GM18502 (cell line): ENCODE measurements at regions not wholly inside any gene's neighbourhood (a gene's known extent, or its start where the extent isn't known, plus 50 kb on each side); places are given as distances from the start of the nearest gene placed in this dataset.

Experiments used
- ATAC-seq: cut with Tn5 transposase; IDR thresholded peaks from one replicate; pipeline ENCODE4 v1.9.1; 2021; ENCODE audit warnings: mild to moderate bottlenecking; ENCODE audit not compliant: unreplicated experiment, poor library complexity

DNA sequence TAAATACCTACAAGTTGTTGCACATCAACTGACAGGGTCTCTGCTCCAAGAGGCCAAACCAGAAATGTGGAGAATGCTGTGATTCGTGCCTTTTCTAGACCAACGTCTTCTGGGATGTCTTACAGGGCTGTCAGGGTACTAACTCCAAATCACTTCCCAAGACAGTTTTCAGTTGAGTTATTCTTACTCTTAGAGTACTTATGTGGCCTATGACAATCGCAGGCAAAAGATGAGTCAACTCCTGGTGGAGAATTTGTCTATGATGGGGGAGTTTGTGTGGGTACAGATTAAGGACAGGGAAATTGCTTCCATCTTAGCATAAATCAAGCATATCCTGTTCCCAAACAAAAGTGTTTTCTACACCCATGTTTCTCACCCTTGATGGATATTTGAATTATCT lies 734.8 kb downstream of the TNS3 start:
- ATAC-seq, result no peak

DNA sequence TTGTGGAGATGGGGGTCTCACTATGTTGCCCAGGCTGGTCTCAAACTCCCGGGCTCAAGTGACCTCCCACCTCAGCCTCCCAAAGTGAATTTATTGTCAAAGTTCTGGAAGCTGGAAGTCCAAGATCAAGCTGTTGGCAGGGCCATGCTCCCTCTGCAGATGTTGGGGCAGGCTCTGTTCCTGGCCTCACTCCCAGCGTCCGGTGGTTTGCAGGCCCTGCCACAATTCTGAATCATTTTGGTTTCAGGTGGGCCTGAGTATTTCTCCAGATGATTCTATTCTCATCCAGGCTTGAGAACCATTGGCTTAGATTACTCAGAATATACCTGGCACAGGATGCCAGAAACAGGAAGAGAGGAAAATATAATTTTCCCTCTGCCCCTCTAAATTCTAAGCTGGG lies 737.4 kb downstream of the TNS3 start:
- ATAC-seq, result no peak

DNA sequence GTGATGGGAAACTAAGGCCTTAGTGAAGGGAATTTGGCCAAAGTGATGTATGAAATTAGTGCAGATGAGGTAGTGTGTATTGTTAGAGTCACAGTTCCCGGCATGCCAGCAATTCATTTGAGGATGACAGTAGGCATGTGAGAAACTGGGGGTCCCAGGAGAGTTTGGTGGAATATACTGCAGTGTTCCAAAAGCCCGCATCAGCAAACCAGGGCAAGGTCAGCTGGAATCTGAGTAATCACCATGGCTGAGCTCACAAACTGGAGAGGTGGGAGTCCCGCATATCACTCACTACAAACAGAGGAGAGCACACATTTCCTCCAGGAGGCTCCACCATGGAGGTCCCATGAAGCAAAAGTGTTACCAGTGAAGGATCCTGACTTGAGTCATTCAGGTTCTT lies 740.7 kb downstream of the TNS3 start:
- ATAC-seq, result no peak

DNA sequence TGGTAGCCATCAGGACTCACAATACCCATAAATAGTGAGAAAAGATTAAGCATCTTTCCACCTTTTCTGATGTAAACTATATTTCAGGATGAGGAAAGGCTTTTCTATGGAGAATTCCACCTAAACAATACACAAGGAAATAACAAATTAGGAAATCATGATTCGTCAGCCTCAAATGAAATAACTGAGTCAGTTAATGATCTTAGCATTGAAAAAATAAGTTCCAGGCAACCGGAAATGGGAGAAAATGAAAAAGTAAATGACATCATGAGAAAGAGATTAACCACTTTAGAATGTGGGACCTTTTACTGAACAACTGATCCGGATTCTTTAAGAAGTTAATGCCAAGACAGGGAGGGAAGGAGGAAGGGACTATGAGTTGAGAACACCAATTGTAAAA lies 742.3 kb downstream of the TNS3 start:
- ATAC-seq, result no peak

DNA sequence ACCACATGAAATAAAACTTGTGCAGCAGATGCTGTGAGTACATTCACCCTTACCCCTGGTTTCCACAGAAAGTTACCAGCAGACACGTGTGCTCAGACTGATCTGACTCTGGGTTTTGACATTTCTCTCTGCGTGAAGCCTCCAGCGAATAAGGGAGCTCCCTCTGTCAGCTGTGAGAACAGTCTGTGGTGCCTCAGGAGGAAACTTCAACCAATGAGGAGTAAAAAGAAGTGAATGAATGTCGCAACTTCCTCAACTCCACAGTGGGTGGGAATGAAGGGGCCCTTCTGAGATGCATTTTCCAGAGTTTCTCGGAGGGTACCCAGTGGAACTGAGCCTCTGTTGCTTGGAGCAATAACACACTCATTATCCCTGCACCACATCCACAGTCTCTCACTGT lies 743.4 kb downstream of the TNS3 start:
- ATAC-seq, result no peak

DNA sequence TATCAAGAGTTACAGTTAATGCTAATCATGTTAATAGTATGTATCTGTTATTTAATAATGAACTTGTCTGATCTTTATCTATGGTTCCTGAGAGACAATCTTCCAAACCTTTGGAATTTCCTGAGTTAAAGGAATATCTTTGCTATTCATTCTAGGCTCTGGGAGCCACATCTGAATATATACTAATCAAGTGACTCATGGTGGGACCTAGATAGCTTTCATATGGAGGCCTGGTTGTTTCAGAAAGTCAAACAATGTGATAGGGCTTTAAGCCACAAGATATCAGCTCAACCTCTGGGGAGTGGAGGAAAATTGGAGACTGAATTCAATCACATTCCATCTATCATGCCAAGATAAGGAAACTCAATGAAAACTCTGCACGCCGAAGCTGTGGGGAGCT lies 746.4 kb downstream of the TNS3 start:
- no peak for ATAC-seq

DNA sequence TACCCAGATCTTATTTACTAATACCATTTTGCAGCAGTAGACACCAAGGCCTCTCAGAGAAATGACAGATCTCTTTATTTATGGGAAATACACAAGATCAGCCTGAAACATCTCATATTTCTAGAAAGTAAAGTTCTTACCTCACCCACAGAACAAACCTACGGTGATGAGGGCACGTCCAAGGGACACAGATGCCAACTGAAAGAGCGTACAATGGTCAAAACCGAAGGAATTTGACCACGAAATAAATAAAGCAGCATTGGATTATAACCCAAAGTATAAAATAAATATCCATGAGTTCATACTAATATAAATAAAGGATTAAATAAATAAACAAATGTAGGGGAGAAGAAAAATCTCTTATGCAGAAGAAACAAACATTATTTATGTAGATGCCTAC lies 747.0 kb downstream of the TNS3 start:
- ATAC-seq, result no peak

DNA sequence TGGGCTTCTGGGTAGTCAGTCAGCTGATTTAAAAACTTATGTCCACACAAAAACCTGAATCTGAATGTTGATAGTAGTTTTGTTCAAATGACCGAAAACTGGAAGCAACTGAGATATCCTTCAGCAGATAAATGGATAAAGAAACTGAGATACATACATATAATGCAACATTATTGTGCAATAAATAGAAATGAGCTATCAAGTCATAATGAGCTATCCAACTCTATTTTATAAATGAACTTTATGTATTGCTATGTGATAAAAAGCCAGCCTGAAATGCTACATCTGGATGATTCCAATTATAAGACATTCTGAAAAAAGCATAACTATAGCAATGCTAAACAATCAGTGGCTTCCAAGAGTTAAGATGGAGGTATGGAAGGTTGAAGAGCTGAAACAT lies 748.7 kb downstream of the TNS3 start:
- ATAC-seq, result no peak

DNA sequence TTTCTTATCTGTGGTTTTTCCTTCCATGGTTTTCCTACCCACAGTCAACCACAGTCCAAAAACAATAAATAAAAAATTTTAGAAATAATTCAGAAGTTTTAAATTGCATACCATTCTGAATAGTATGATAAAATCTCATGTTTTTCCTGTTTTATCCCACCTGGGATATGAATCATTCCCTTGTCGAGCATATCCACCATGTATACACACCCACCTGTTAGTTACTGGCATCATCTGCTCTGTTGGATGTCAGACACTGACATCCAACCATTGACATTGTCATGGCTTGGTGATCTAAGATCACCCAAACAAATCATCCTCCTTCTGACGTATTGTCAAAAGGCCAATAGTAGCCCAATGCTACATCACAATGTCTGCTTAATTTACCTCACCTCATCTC lies 749.8 kb downstream of the TNS3 start:
- ATAC-seq, result no peak

DNA sequence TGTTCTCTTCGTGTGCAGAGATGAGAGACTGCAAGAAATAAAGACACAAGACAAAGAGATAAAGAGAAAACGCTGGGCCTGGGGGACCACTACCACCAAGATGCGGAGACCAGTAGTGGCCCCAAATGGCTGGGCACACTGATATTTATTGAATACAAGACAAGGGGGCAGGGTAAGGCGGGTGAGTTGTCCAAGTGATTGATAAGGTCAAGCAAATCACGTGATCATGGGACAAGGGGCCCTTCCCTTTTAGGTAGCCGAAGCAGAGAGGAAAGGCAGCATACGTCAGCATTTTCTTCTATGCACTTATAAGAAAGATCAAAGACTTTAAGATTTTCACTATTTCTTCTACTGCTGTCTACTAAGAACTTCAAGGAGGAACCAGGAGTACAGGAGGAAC lies 762.1 kb downstream of the TNS3 start:
- no peak for ATAC-seq

DNA sequence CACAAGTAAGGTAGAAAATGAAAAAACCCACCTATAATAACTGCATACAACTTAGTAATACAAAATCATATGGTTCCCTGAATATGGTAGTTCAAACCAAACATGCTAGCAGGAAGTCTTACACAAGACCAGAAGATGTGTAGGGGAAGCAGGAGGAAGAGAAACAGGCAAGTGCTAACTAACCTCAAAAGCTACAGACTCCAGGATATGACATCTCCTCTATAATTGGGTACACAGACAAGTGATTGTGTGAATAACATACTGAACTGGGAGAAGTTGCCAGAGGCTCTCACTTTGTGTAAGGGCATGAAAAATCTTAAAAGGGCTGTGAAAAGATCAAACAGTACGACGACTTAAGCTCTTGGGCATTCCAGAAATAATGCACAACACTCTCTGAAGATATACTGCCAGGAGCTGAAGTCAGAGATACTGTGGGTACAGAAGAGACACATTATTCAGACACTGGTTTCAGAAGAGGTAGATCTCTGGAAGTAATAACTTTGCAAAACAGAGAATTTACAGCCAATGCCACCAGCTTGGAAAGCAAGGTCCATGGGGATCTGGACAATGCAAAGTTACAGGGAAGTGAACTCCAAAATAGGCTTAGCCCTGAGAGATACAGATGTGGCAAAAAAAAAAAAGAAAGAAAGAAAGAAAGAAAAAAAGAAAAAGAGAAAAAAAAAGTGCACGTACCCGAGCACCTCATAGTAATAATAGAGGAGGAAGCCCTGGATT lies 767.2 kb downstream of the TNS3 start:
- no peak for ATAC-seq

DNA sequence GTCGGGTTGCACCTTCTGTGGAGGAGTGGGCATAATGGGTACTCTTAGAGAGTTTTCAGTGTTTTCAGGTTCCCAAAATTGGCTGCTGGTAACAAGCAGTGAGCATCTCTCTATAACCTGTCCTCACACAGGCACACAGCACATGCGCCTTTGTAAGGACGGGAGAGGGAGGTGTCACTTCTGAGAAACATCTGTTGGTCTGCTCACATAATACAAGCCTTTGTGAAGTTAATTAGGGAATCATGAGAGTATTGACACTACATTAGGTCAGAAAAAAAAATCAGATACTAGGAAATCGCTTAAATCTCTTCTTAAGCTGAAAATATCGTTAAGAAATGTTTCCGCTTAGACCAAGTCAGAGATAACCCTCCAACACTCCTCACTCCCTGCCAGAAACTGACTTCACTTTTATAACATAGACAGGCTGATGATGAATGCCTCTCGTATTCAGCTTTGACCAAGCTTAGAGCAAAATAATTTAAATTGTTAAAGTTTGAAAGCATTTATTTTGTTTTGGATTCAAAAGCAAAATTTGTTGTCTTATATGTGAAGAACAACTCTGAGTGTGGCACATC lies 769.7 kb downstream of the TNS3 start:
- ATAC-seq, result no peak

DNA sequence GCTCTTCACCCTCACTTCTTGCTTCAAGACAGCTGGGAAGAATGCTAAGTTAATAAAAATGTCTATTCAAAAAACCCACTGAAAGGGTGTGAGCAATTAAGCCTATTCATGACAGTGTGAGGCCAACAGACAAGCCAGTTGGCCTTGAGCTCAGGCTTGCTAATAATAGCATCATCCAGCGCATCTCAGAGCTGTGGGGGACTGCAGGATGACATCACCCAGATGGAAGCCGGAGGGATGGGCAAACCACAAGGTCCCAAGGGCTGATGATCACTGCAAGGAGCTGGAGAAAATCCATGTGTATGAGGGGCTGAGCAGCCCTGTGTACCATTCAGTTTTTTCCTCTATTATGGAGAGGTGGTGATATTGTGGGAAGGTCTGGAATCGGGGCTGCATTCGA lies 770.4 kb downstream of the TNS3 start:
- ATAC-seq, result no peak

DNA sequence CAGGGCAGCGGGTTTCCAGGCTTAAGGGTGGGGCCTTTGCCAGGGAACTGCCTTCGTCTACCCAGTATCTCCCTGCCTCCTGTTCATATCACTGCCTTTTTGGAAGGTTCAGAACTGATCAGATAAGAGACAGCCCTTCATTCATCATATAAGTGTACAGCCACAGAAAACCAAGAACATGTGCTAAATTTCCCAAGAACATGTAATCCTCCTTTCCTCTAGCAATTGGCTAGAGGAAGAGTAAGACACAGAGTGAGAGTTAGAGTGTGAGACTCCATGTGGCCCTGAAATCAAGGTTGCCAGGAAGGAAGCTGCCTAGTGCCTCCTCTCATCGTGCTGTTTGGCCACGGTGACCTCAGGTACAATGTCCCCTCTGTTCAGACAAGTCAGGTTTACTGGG lies 770.9 kb downstream of the TNS3 start:
- no peak for ATAC-seq

DNA sequence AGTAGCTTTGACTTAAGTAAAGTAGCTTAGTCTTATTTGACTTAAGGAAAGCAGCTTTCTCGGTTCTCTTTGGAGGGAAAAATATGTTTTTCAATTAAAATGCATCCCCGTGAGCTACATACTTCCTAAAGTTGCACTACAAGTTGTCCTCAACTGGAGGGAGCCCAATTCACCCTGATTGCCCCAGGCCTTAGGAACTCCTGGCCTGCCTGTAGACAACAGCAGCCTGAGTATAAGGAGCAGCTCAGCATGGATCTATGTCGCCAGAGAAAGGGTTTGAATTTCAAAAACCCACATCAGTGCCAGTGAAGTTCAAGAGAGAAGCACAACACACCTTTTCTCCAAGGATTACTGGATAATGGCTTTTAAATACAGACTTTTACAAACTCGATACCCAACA lies 772.0 kb downstream of the TNS3 start:
- no peak for ATAC-seq

DNA sequence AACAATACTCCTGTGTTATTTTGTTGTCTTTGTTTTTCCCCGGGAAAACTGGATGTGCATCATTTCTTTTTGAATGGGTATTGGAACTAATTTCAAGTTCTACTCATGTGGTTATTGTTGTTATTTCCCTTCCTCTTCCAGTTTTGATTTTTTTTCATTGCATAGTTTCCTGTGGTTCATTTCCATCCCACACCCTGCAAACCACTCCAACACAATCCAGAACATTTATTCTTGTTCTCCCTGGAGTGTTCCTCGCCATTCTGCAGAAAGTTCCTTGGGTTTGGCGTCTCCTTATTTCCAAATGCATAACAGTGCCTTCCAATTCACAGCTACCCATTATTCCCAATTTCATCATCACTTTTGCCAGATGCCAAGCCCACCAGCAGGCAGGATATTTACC lies 775.1 kb downstream of the TNS3 start:
- ATAC-seq, result no peak

DNA sequence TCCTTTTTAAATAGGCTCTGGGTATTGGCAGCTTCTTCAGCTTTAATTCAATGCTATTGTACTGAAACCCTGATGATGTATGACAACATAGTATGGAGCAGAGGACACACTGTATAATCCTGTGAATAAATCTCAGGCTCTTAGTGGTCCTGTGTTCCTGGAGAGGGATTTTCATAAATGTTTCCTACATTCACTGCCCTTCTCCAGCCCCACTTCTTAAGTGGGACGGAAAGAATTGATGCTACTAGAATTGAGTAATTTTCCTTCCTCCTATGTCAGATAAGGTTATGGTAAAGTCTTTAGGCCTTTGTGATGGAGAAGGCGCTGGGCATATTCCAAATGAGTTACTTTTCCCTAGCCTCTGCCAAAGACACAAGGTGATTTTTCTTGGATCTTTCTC lies 779.4 kb downstream of the TNS3 start:
- ATAC-seq, result no peak

DNA sequence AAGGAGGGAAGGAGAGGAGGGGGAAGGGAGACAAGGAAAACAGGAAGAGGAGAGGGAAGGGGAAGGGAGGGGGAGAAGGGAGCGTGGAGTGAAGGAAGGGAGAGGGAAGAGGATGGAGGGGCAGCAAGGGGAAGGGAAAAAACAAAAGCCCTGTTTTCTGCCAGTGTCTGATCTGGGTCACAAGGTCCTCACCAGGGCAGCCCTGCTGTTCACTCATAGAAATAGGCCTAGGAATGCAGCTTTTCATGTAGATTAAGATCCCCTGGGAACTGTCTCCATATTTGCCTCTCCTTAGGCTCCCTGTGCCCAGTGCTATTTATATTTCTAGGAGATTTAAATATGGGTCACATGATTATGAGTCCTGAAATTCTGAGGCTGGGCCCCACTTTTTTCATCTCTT lies 790.7 kb downstream of the TNS3 start:
- no peak for ATAC-seq

DNA sequence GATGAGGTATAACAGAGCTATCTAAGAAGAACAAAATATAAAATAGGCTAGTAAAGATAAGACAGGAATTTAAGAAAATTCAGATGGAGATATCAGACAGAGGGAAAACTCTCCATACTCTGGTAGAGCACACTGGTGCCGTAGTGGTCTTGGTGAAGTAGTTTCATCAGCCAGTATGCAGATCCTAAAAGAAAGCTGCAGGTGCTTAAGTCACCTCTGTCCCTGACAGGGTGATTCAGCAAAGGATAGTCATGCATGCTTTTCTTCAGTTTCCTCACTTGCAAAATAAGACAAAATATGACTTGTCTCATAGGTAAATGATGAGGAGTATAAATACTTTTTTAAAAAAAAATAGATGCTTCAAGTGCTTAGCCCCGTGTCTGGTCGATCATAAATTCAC lies 794.9 kb downstream of the TNS3 start:
- ATAC-seq, result no peak

DNA sequence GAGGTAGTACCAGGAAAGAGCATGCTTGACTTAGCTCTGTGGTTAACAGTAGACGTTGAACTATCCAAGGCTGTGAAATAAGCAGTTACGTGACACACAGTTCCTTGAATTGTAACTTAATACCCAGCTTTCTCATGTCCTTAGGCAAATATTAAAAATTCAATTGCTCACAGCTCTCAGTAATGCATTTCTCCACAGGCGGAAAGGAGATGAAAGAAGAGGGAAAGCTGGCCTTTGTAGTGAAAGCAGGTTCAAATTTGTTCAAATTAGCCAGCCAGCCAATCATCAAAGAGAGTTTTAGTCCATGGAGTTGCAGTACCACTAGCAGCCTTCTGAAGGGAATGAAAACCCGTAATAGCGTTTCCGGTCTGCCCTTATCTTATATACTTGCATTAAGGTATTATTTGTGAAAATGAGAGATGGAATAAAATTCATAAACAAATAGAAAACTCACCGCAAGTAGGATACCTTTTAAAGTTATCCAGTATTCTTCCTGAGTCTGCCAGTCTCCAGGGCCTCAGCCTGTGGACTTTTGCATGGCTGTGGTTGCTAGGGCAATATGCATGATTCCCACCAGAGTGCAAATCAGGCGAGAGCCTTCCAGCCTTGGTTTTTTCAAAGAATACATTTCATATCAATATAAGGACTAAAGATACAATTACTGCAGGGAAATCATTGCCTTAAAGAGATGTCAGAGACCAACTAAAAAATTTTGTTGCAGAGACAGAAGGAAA lies 795.5 kb downstream of the TNS3 start:
- ATAC-seq, result no peak

DNA sequence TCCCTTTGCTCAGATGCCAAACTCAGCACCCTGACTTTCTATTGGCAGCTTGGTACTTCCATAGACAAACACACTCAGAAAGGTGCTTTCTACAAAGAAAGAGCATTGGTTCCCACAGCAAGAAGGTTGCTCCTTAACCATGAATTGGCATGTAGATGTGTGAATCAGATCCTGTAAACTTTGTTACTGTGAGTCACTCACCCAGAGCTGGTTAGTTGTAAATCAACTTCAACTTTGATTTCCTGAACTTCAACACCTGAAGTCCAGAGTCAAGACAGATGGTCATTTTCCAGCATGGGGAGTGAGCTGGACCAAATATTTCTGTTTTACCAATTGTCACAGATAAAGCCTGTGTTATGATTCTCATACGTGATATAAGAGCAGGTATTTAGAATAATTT lies 797.2 kb downstream of the TNS3 start:
- no peak for ATAC-seq

DNA sequence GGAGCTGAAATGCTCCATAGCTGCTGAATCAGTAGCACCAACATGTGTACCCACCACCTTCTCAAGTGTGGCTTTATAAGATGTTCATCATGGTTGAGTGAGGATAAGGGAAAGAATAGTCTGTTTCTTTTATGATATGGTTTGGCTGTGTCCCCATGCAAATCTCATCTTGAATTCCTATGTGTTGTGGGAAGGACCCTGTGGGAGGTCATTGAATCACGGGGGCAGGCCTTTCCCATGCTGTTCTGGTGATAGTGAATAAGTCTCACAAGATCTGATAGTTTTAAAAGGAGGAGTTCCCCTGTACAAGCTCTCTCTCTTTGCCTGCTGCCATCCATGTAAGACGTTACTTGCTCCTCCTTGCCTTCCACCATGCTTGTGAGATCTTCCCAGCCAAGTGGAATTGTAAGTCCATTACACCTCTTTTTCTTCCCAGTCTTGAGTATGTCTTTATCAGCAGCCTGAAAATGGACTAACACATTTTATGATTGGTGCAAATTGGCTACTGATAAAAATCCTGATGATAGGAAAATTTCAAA lies 799.9 kb downstream of the TNS3 start:
- no peak for ATAC-seq
